ENCODE measurements at regions not wholly inside any gene's neighbourhood (a gene's known extent, or its start where the extent isn't known, plus 50 kb on each side); places are given as distances from the start of the nearest gene placed in this dataset.

GRCh38 chr12:84077679-84078078 lies 834.9 kb downstream of the SLC6A15 start:
- no peak for DNase-seq
- no peak overlapping the region for H3K27ac ChIP-seq (ENCODE audit: low read length)
- H3K4me3 ChIP-seq (ENCODE audit: low read depth in 1 of 2, low read length in 2 of 2), result no peak overlapping the region
- ATAC-seq (ENCODE audit: insufficient read depth, low read depth), result no peak
- no peak overlapping the region for H3K4me2 ChIP-seq (ENCODE audit: insufficient read depth, low read length)
- TF ChIP-seq CTCF (IDR thresholded peaks at IDR 0.05; ENCODE audit: borderline replicate concordance, extremely low read depth, low read length, poor library complexity, severe bottlenecking) (no peak), EZH2 (IDR thresholded peaks at IDR 0.05; ENCODE audit: borderline replicate concordance, low read depth, low read length, severe bottlenecking) (no peak)
- H3K27me3 ChIP-seq (ENCODE audit: insufficient read depth, low read length, poor library complexity), result no peaks in the 10 kb centered on the region
- H3K9ac ChIP-seq (ENCODE audit: low read depth, low read length), result no peak overlapping the region
- H4K20me1 ChIP-seq (ENCODE audit: insufficient read depth, low read length), result no peaks in the 10 kb centered on the region
- no peaks in the 10 kb centered on the region for H3K79me2 ChIP-seq (ENCODE audit: insufficient read depth, low read length)
- H2AFZ ChIP-seq (ENCODE audit: low read depth, low read length), result no peak overlapping the region
- H3K4me1 ChIP-seq (ENCODE audit: insufficient read depth, low read length), result no peaks in the 10 kb centered on the region
- no peaks in the 10 kb centered on the region for H3K9me3 ChIP-seq (ENCODE audit: insufficient read depth, low read length, severe bottlenecking)
- H3K36me3 ChIP-seq (ENCODE audit: insufficient read depth, low read length), result no peaks in the 10 kb centered on the region

- ATAC-seq (ENCODE audit: insufficient read depth, low read depth), result no peak
- Histone ChIP-seq H3K4me3 (ENCODE audit: low read depth in 1 of 2, low read length in 2 of 2) (no peak overlapping the region), H3K36me3 (ENCODE audit: insufficient read depth, low read length) (no peaks in the 10 kb centered on the region), H3K4me1 (ENCODE audit: insufficient read depth, low read length) (no peaks in the 10 kb centered on the region), H2AFZ (ENCODE audit: low read depth, low read length) (no peak overlapping the region), H3K79me2 (ENCODE audit: insufficient read depth, low read length) (no peaks in the 10 kb centered on the region), H3K9ac (ENCODE audit: low read depth, low read length) (no peak overlapping the region), H4K20me1 (ENCODE audit: insufficient read depth, low read length) (no peaks in the 10 kb centered on the region), H3K27me3 (ENCODE audit: insufficient read depth, low read length, poor library complexity) (no peaks in the 10 kb centered on the region), H3K27ac (ENCODE audit: low read length) (no peak overlapping the region), H3K9me3 (ENCODE audit: insufficient read depth, low read length, severe bottlenecking) (no peaks in the 10 kb centered on the region), H3K4me2 (ENCODE audit: insufficient read depth, low read length) (no peak overlapping the region)
- no peak for DNase-seq
- TF ChIP-seq EZH2 (IDR thresholded peaks at IDR 0.05; ENCODE audit: borderline replicate concordance, low read depth, low read length, severe bottlenecking) (no peak), CTCF (IDR thresholded peaks at IDR 0.05; ENCODE audit: borderline replicate concordance, extremely low read depth, low read length, poor library complexity, severe bottlenecking) (no peak)
Measured at GRCh38 chr12:84075991-84076390, 836.6 kb downstream of the SLC6A15 start.

GRCh38 chr12:84073401-84073800 lies 839.2 kb downstream of the SLC6A15 start:
- Histone ChIP-seq H3K79me2 (ENCODE audit: insufficient read depth, low read length) (no peaks in the 10 kb centered on the region), H2AFZ (ENCODE audit: low read depth, low read length) (no peak overlapping the region), H3K4me1 (ENCODE audit: insufficient read depth, low read length) (no peaks in the 10 kb centered on the region), H4K20me1 (ENCODE audit: insufficient read depth, low read length) (no peaks in the 10 kb centered on the region), H3K27ac (ENCODE audit: low read length) (no peak overlapping the region), H3K36me3 (ENCODE audit: insufficient read depth, low read length) (no peaks in the 10 kb centered on the region), H3K27me3 (ENCODE audit: insufficient read depth, low read length, poor library complexity) (no peaks in the 10 kb centered on the region), H3K9me3 (ENCODE audit: insufficient read depth, low read length, severe bottlenecking) (no peaks in the 10 kb centered on the region), H3K4me3 (ENCODE audit: low read depth in 1 of 2, low read length in 2 of 2) (no peak overlapping the region), H3K4me2 (ENCODE audit: insufficient read depth, low read length) (no peak overlapping the region), H3K9ac (ENCODE audit: low read depth, low read length) (no peak overlapping the region)
- TF ChIP-seq CTCF (IDR thresholded peaks at IDR 0.05; ENCODE audit: borderline replicate concordance, extremely low read depth, low read length, poor library complexity, severe bottlenecking), result no peak
- no peak for TF ChIP-seq EZH2 (IDR thresholded peaks at IDR 0.05; ENCODE audit: borderline replicate concordance, low read depth, low read length, severe bottlenecking)
- DNase-seq, result no peak
- ATAC-seq (ENCODE audit: insufficient read depth, low read depth), result no peak

GRCh38 chr12:84072961-84073360 lies 839.6 kb downstream of the SLC6A15 start:
- H2AFZ ChIP-seq (ENCODE audit: low read depth, low read length), result no peak overlapping the region
- no peak overlapping the region for H3K9ac ChIP-seq (ENCODE audit: low read depth, low read length)
- H3K4me2 ChIP-seq (ENCODE audit: insufficient read depth, low read length), result no peak overlapping the region
- no peak for ATAC-seq (ENCODE audit: insufficient read depth, low read depth)
- TF ChIP-seq EZH2 (IDR thresholded peaks at IDR 0.05; ENCODE audit: borderline replicate concordance, low read depth, low read length, severe bottlenecking), result no peak
- no peak for TF ChIP-seq CTCF (IDR thresholded peaks at IDR 0.05; ENCODE audit: borderline replicate concordance, extremely low read depth, low read length, poor library complexity, severe bottlenecking)
- H3K27ac ChIP-seq (ENCODE audit: low read length), result no peak overlapping the region
- no peak for DNase-seq
- H4K20me1 ChIP-seq (ENCODE audit: insufficient read depth, low read length), result no peaks in the 10 kb centered on the region
- H3K4me3 ChIP-seq (ENCODE audit: low read depth in 1 of 2, low read length in 2 of 2), result no peak overlapping the region
- no peaks in the 10 kb centered on the region for H3K4me1 ChIP-seq (ENCODE audit: insufficient read depth, low read length)
- no peaks in the 10 kb centered on the region for H3K79me2 ChIP-seq (ENCODE audit: insufficient read depth, low read length)
- H3K36me3 ChIP-seq (ENCODE audit: insufficient read depth, low read length), result no peaks in the 10 kb centered on the region
- H3K27me3 ChIP-seq (ENCODE audit: insufficient read depth, low read length, poor library complexity), result no peaks in the 10 kb centered on the region
- H3K9me3 ChIP-seq (ENCODE audit: insufficient read depth, low read length, severe bottlenecking), result no peaks in the 10 kb centered on the region

Data from DND-41 (cell line).